Esophagus muscularis mucosa (tissue), 4 donors: ENCODE measurements at regions not wholly inside any gene's neighbourhood (a gene's known extent, or its start where the extent isn't known, plus 50 kb on each side); places are given as distances from the start of the nearest gene placed in this dataset.

Experiments used
- DNase-seq: peaks from one replicate; pipeline ENCODE4 v3.0.0-alpha.2; 2017; ENCODE audit errors: extremely low spot score
- H3K27ac ChIP-seq, 4 donors: fragments of 200-600 bp; sonication (generic); replicated peaks in 1 of 4; 1 replicate in 3 of 4; 2 replicates in 1 of 4; pipeline ENCODE4 v1.5.1; 2016 to 2019; ENCODE audit warnings: mild to moderate bottlenecking in 1 of 4
- H3K27me3 ChIP-seq, 4 donors: fragments of 200-600 bp; sonication (generic); one replicate each; pipeline versions ENCODE4 v1.5.1 to v1.6.0; 2016 to 2019
- H3K36me3 ChIP-seq, 4 donors: fragments of 200-600 bp; sonication (generic); one replicate each; pipeline ENCODE4 v1.5.1; 2016 to 2019
- H3K4me1 ChIP-seq, 4 donors: fragments of 200-600 bp; sonication (generic); one replicate each; pipeline ENCODE4 v1.5.1; 2016 to 2019
- H3K4me3 ChIP-seq, 4 donors: fragments of 200-600 bp; sonication (generic); 1 replicate in 2 of 4; 2 replicates in 2 of 4; pipeline ENCODE4 v1.5.1; 2016 to 2019; ENCODE audit warnings: mild to moderate bottlenecking in 4 of 4, moderate library complexity in 1 of 4
- H3K9me3 ChIP-seq, 4 donors: fragments of 200-600 bp; sonication (generic); 1 replicate in 3 of 4; 2 replicates in 1 of 4; pipeline ENCODE4 v1.5.1; 2016 to 2019
- EP300 ChIP-seq: sonication (generic); formaldehyde crosslinking; IDR thresholded peaks from one replicate; pipeline ENCODE4 v1.6.1; 2017; ENCODE audit warnings: antibody characterized with exemption
- POLR2A ChIP-seq: fragments of 450-650 bp; IDR thresholded peaks from one replicate; pipeline ENCODE4 v1.6.1; 2017; ENCODE audit warnings: antibody characterized with exemption, moderate library complexity, mild to moderate bottlenecking, low read depth
- POLR2AphosphoS5 ChIP-seq, 2 donors: sonication (generic); formaldehyde crosslinking; IDR thresholded peaks; one replicate each; pipeline ENCODE4 v1.6.1; 2017; ENCODE audit warnings: antibody characterized with exemption in 2 of 2
- WGBS: methylation state at CpG from one replicate; pipeline ENCODE4 v1.1.5; 2018; 5-methylcytosine and 5-hydroxymethylcytosine counted together
- intact Hi-C: fragments of 100-400 bp; cut with DNase I; formaldehyde crosslinking; loops from one replicate; pipeline ENCODE4 v1.15.1; 2023
- TF ChIP-seq, protein P1 (sequence below), 3 experiments: fragments of 200-600 bp in 2 of 3; fragments of 450-650 bp in 1 of 3; sonication (generic) in 2 of 3; IDR thresholded peaks; one replicate each; pipeline ENCODE4 v1.5.1; 2017 to 2019; ENCODE audit warnings: antibody characterized with exemption in 3 of 3, mild to moderate bottlenecking in 2 of 3, moderate library complexity in 1 of 3

DNA sequence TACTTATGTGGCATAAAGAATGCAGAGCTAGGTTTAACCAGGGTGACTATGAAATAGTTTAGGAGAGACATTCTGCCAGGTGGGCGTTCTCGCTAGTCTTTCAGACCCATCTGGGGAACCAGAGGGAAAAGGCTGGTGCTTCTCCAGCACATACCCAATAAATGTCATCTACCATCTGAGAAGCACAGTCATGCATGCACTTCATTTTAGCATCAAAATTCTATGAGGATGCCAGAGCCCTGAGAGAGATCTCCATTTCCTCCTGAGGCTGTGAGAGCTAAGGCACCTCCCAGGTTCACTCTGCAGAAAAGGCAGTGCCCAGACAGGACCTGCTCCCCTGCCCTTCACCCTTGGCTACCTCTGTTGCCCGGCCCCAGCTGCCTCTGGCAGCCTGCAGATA is 196.2 kb upstream of the PRNP start:
- intact Hi-C loops: no loop called here
- WGBS: 83% methylated on average over 3 of the region's 3 CpGs
- TF ChIP-seq, protein P1, sequence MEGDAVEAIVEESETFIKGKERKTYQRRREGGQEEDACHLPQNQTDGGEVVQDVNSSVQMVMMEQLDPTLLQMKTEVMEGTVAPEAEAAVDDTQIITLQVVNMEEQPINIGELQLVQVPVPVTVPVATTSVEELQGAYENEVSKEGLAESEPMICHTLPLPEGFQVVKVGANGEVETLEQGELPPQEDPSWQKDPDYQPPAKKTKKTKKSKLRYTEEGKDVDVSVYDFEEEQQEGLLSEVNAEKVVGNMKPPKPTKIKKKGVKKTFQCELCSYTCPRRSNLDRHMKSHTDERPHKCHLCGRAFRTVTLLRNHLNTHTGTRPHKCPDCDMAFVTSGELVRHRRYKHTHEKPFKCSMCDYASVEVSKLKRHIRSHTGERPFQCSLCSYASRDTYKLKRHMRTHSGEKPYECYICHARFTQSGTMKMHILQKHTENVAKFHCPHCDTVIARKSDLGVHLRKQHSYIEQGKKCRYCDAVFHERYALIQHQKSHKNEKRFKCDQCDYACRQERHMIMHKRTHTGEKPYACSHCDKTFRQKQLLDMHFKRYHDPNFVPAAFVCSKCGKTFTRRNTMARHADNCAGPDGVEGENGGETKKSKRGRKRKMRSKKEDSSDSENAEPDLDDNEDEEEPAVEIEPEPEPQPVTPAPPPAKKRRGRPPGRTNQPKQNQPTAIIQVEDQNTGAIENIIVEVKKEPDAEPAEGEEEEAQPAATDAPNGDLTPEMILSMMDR (IDR thresholded peaks at IDR 0.05): no peak
- TF ChIP-seq POLR2AphosphoS5 (IDR thresholded peaks at IDR 0.05) (no peak), EP300 (no peak)
- Histone ChIP-seq H3K27me3 (no peaks in the 10 kb centered on the region), H3K4me1 (no peaks in the 10 kb centered on the region), H3K27ac (no peak overlapping the region), H3K4me3 (no peak overlapping the region), H3K9me3 (no peaks in the 10 kb centered on the region), H3K36me3 (no peaks in the 10 kb centered on the region)
- DNase-seq: no peak

DNA sequence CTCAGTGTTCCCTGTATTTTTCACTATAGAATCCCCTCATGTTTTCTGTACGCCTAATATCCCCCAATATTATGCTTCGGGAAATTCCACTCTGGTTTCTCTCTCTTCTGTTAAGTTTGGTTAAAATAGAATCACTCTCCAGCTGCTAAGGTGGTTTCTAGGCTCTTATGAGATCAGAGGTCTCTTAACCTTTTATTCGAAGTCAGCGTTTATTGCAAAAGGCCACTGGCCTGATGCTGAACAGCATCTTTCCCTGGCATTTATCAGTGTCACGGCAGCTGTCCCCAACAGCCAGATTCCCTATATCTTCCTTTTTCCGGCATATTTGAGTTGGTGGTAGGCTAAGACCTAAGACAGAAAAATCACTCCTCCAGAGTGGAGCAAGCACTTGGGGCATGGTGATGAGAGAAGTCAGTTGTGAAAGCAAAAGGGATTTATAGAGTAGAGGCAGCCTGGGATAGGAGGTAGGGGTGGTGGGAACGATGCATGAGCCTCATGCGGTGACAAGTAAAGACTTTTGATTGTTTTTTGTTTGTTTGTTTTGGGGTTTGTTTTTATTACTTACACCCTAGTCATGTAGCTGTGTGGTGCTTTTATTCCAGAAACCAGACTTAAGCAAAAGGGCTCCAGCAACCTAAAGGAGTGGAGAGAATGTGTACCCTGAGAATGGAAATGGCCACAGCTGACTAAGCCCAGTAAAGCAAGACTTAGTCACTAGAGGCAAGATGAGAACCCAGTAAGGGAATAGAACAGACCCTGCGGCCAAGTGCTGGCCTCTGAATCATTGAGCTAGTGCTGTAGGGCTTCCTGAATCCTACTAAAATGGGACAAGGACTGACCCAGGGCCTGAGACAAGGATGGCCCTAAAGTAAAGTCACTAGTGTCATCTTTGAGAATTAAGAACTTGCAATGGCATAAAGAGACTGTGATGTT is 197.6 kb upstream of the PRNP start:
- Histone ChIP-seq H3K9me3 (no peaks in the 10 kb centered on the region), H3K4me3 (no peak overlapping the region), H3K27me3 (no peaks in the 10 kb centered on the region), H3K4me1 (no peaks in the 10 kb centered on the region), H3K27ac (no peak overlapping the region), H3K36me3 (no peaks in the 10 kb centered on the region)
- WGBS: 86% methylated on average over 9 of the region's 9 CpGs
- intact Hi-C loops: no loop called here
- TF ChIP-seq POLR2AphosphoS5 (IDR thresholded peaks at IDR 0.05) (no peak), EP300 (no peak), POLR2A (no peak)
- TF ChIP-seq, protein P1 (IDR thresholded peaks at IDR 0.05): no peak
- DNase-seq: no peak

DNA sequence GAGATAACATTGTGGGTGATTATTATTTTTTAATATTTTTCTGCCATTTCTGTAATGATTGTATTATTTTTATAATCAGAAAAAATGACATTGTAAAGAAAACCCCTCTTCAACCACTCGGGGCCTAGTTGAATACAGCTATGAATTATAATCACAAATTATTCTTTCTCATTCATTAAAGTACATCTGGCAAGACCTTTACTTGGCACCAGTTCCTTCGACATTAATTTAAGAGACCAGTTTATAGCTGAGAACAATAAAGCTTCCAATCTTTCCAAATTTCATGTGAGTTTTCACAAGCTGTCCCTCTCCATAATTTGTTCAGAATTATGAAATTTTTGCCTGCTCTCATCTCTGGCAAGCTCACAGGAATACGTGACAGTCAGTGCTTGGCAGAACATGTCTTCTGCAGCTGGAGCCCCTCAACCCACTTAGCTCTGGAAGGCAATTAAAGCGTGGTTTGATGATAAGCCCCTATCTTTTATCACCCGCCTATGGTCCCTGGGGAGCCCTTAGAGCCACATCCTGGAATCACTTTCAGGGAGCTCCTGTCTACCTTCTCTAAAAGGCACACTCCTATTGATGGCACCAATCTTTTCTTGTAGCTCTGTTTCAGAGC is 201.8 kb upstream of the PRNP start:
- intact Hi-C loops: no loop called here

DNA sequence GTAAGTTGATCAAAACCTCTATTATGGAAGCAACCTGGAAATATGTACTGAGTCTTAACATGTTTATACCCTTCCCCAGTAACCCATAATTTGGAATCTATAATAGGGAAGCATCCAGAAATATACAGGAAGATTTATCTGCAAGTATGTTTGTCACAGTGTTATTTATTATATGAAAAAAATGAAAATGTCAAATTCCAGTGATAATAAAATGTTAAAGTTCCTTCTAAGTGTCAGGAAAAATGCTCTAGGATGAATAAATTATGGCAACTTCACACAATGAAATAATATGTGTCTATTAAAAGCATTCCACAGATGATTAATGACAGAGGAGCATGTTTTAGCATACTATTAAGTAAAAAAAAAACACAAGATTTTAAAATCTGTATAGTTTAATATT is 202.3 kb upstream of the PRNP start:
- intact Hi-C loops: no loop called here
- Histone ChIP-seq H3K4me1 (no peaks in the 10 kb centered on the region), H3K27ac (no peak overlapping the region), H3K4me3 (no peak overlapping the region), H3K9me3 (no peaks in the 10 kb centered on the region), H3K36me3 (no peaks in the 10 kb centered on the region), H3K27me3 (no peaks in the 10 kb centered on the region)
- DNase-seq: no peak
- TF ChIP-seq POLR2A (no peak), POLR2AphosphoS5 (IDR thresholded peaks at IDR 0.05) (no peak), EP300 (no peak)
- TF ChIP-seq, protein P1 (IDR thresholded peaks at IDR 0.05): no peak

More for the DNA sequence above, 201.8 kb upstream of the PRNP start:
- H3K9me3 ChIP-seq: no peaks in the 10 kb centered on the region
- no peak overlapping the region for H3K4me3 ChIP-seq
- no peak for DNase-seq
- no peaks in the 10 kb centered on the region for H3K27me3 ChIP-seq
- TF ChIP-seq POLR2AphosphoS5 (IDR thresholded peaks at IDR 0.05): no peak
- TF ChIP-seq POLR2A: no peak
- TF ChIP-seq EP300: no peak
- TF ChIP-seq, protein P1 (IDR thresholded peaks at IDR 0.05): no peak
- H3K27ac ChIP-seq: no peak overlapping the region
- WGBS: 57% methylated on average over 5 of the region's 5 CpGs
- H3K36me3 ChIP-seq: no peaks in the 10 kb centered on the region
- no peaks in the 10 kb centered on the region for H3K4me1 ChIP-seq
